Mesenchymal stem cell (in vitro differentiated cells and primary cell): ENCODE measurements at regions not wholly inside any gene's neighbourhood (a gene's known extent, or its start where the extent isn't known, plus 50 kb on each side); places are given as distances from the start of the nearest gene placed in this dataset.

Experiments used
- DNase-seq: peaks from one replicate; pipeline ENCODE4 v3.0.0-alpha.2; 2013
- H2AFZ ChIP-seq: one replicate; pipeline ENCODE4 v1.6.1; 2013; ENCODE audit warnings: low read depth, mild to moderate bottlenecking, control low read depth, inconsistent platforms, low read length, moderate library complexity
- H2AK5ac ChIP-seq: 2 replicates; pipeline ENCODE4 v1.6.1; 2013; ENCODE audit warnings: low read length, moderate library complexity, mild to moderate bottlenecking, inconsistent platforms; ENCODE audit not compliant: severe bottlenecking
- H2BK120ac ChIP-seq: one replicate; pipeline ENCODE4 v1.6.1; 2013; ENCODE audit warnings: low read depth, mild to moderate bottlenecking, inconsistent platforms, low read length, moderate library complexity
- H2BK12ac ChIP-seq, 2 experiments: one replicate each; pipeline ENCODE4 v1.6.1; 2013; ENCODE audit warnings: inconsistent platforms in 2 of 2, low read length in 2 of 2, mild to moderate bottlenecking in 2 of 2, moderate library complexity in 2 of 2, control low read depth in 1 of 2
- H2BK15ac ChIP-seq: one replicate; pipeline ENCODE4 v1.6.1; 2013; ENCODE audit warnings: mild to moderate bottlenecking, low read depth, inconsistent platforms; ENCODE audit not compliant: poor library complexity, severe bottlenecking
- H2BK5ac ChIP-seq: 2 replicates; pipeline ENCODE4 v1.6.1; 2013; ENCODE audit warnings: low read depth, mild to moderate bottlenecking, low read length, control low read depth, inconsistent platforms; ENCODE audit not compliant: poor library complexity, severe bottlenecking
- H3K14ac ChIP-seq, 2 experiments: one replicate each; pipeline ENCODE4 v1.6.1; 2013; ENCODE audit warnings: inconsistent platforms in 2 of 2, low read length in 2 of 2, control low read depth in 1 of 2, mild to moderate bottlenecking in 1 of 2, moderate library complexity in 1 of 2
- H3K18ac ChIP-seq, 2 experiments: one replicate each; pipeline ENCODE4 v1.6.1; 2013; ENCODE audit warnings: inconsistent platforms in 2 of 2, low read length in 2 of 2, control low read depth in 1 of 2, low read depth in 1 of 2, mild to moderate bottlenecking in 1 of 2
- H3K23ac ChIP-seq, 2 experiments: one replicate each; pipeline ENCODE4 v1.6.1; 2013; ENCODE audit warnings: inconsistent platforms in 2 of 2, low read length in 2 of 2, mild to moderate bottlenecking in 2 of 2, moderate library complexity in 2 of 2, control low read depth in 1 of 2
- H3K27ac ChIP-seq: 2 replicates; pipeline ENCODE4 v1.5.1; 2013; ENCODE audit warnings: mild to moderate bottlenecking, moderate library complexity, low read length, control low read depth, inconsistent platforms; ENCODE audit not compliant: poor library complexity, severe bottlenecking
- H3K27me3 ChIP-seq, 2 experiments: 2 replicates each; pipeline versions ENCODE4 v1.6.1 to v1.7.0; 2013; ENCODE audit warnings: low read length in 2 of 2, mild to moderate bottlenecking in 2 of 2, moderate library complexity in 2 of 2, control low read depth in 1 of 2, inconsistent platforms in 1 of 2; ENCODE audit not compliant: control insufficient read depth in 1 of 2, insufficient read depth in 1 of 2
- H3K36me3 ChIP-seq, 2 experiments: 2 replicates each; pipeline versions ENCODE4 v1.6.1 to v1.7.0; 2013; ENCODE audit warnings: low read length in 2 of 2, control low read depth in 1 of 2, inconsistent platforms in 1 of 2, low read depth in 1 of 2, mild to moderate bottlenecking in 1 of 2; ENCODE audit not compliant: insufficient read depth in 2 of 2, control insufficient read depth in 1 of 2
- H3K4ac ChIP-seq, 2 experiments: one replicate each; pipeline ENCODE4 v1.6.1; 2013; ENCODE audit warnings: inconsistent platforms in 2 of 2, low read length in 2 of 2, mild to moderate bottlenecking in 2 of 2, moderate library complexity in 2 of 2, control low read depth in 1 of 2, low read depth in 1 of 2
- H3K4me1 ChIP-seq: 2 replicates; pipeline ENCODE4 v1.6.1; 2013; ENCODE audit warnings: low read depth, low read length, control low read depth; ENCODE audit not compliant: control insufficient read depth, insufficient read depth
- H3K4me2 ChIP-seq: 2 replicates; pipeline ENCODE4 v1.6.1; 2013; ENCODE audit warnings: low read length, mild to moderate bottlenecking, inconsistent platforms; ENCODE audit not compliant: poor library complexity, severe bottlenecking
- H3K4me3 ChIP-seq, 2 experiments: 2 replicates each; pipeline versions ENCODE4 v1.5.1 to v1.7.0; 2013; ENCODE audit warnings: low read length in 2 of 2, mild to moderate bottlenecking in 2 of 2, control low read depth in 1 of 2, low read depth in 1 of 2; ENCODE audit not compliant: insufficient read depth in 1 of 2
- H3K79me1 ChIP-seq: replicated peaks from 2 replicates; pipeline ENCODE4 v1.6.1; 2013; ENCODE audit warnings: mild to moderate bottlenecking, control low read depth, low read length, inconsistent platforms; ENCODE audit not compliant: poor library complexity, severe bottlenecking
- H3K9ac ChIP-seq: 2 replicates; pipeline ENCODE4 v1.7.0; 2013; ENCODE audit warnings: mild to moderate bottlenecking, low read length, moderate library complexity
- H3K9me3 ChIP-seq: 2 replicates; pipeline ENCODE4 v1.7.0; 2013; ENCODE audit warnings: mild to moderate bottlenecking, low read length; ENCODE audit not compliant: control insufficient read depth
- H4K8ac ChIP-seq: one replicate; pipeline ENCODE4 v1.6.1; 2013; ENCODE audit warnings: inconsistent platforms, mild to moderate bottlenecking, low read length, moderate library complexity
- H4K91ac ChIP-seq: one replicate; pipeline ENCODE4 v1.6.1; 2013; ENCODE audit warnings: mild to moderate bottlenecking, low read length, inconsistent platforms
- WGBS: methylation state at CpG from one replicate; pipeline ENCODE4 v1.1.7; 2013; ENCODE audit warnings: mixed read lengths; 5-methylcytosine and 5-hydroxymethylcytosine counted together

DNA sequence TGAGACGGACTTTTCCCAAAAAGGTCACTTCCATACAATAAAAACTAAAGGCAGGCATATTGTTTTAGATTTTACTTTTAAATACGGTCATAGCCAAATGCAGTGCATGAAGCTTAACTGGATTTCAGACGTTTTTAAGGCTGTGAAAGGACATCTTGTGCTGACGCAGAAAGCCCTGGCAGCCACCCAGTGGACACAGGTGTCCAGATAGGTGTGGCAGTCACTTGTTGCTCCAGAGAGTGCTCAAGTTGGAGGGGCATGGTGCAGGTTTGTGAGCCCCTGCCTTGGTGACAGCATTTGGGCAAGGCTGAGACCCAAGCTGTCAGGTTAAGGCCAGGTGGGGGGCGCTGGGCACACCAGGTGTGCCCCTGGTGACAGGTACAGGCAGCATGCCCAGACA, 135.8 kb upstream of the TBL1X start:
- no peaks in the 10 kb centered on the region for H3K36me3 ChIP-seq
- 91% methylated on average over 3 of the region's 5 CpGs for WGBS
- no peak overlapping the region for H3K4me3 ChIP-seq
- DNase-seq: no peak
- peaks cover 5% of the 10 kb centered on the region for H3K4me1 ChIP-seq
- no peak overlapping the region for H2BK15ac ChIP-seq
- H3K27me3 ChIP-seq: peaks cover 0 to 4% of the 10 kb centered on the region in 2 experiments
- H2BK120ac ChIP-seq: no peak overlapping the region
- H3K9ac ChIP-seq: no peak overlapping the region
- H2BK5ac ChIP-seq: no peak overlapping the region
- no peak overlapping the region for H4K8ac ChIP-seq
- no peak overlapping the region for H3K27ac ChIP-seq
- H3K18ac ChIP-seq: no peak overlapping the region
- H2AFZ ChIP-seq: no peak overlapping the region
- no peak overlapping the region for H3K4me2 ChIP-seq
- no peak overlapping the region for H2AK5ac ChIP-seq
- H3K4ac ChIP-seq: no peak overlapping the region
- no peak overlapping the region for H3K14ac ChIP-seq
- no peaks in the 10 kb centered on the region for H3K9me3 ChIP-seq
- H3K79me1 ChIP-seq: no peaks in the 10 kb centered on the region
- no peak overlapping the region for H4K91ac ChIP-seq
- no peak overlapping the region for H3K23ac ChIP-seq
- H2BK12ac ChIP-seq: no peak overlapping the region

GRCh38 chrX:9330249-9330982, 134.4 kb upstream of the TBL1X start:
- Histone ChIP-seq H3K4me2 (no peak overlapping the region), H2BK12ac (no peak overlapping the region), H2AFZ (no peak overlapping the region), H3K23ac (no peak overlapping the region), H3K9me3 (no peaks in the 10 kb centered on the region), H2AK5ac (no peak overlapping the region), H3K18ac (no peak overlapping the region), H3K4me1 (peaks cover 12% of the 10 kb centered on the region), H3K36me3 (no peaks in the 10 kb centered on the region), H4K8ac (no peak overlapping the region), H4K91ac (no peak overlapping the region), H3K14ac (no peak overlapping the region), H2BK15ac (no peak overlapping the region), H3K79me1 (no peaks in the 10 kb centered on the region), H3K4ac (no peak overlapping the region), H2BK120ac (no peak overlapping the region), H3K27me3 (peaks cover 0 to 4% of the 10 kb centered on the region in 2 experiments), H3K9ac (no peak overlapping the region), H3K27ac (no peak overlapping the region), H2BK5ac (no peak overlapping the region), H3K4me3 (no peak overlapping the region)
- no peak for DNase-seq
- WGBS: 75% methylated on average over 5 of the region's 8 CpGs

GRCh38 chrX:9333873-9334560, 130.8 kb upstream of the TBL1X start:
- Histone ChIP-seq H3K9ac (no peak overlapping the region), H4K8ac (no peak overlapping the region), H2AFZ (no peak overlapping the region), H2BK12ac (no peak overlapping the region), H2BK15ac (no peak overlapping the region), H3K27me3 (peaks cover 0 to 4% of the 10 kb centered on the region in 2 experiments), H3K4me1 (peaks cover 10% of the 10 kb centered on the region), H3K4me2 (no peak overlapping the region), H3K9me3 (no peaks in the 10 kb centered on the region), H4K91ac (no peak overlapping the region), H3K14ac (no peak overlapping the region), H3K4ac (no peak overlapping the region), H3K79me1 (no peaks in the 10 kb centered on the region), H3K4me3 (no peak overlapping the region), H2BK120ac (no peak overlapping the region), H2BK5ac (no peak overlapping the region), H3K36me3 (no peaks in the 10 kb centered on the region), H3K18ac (no peak overlapping the region), H3K27ac (peak overlapping the region; percentile 19), H2AK5ac (no peak overlapping the region), H3K23ac (no peak overlapping the region)
- no peak for DNase-seq
- WGBS: 97% methylated on average over 8 of the region's 11 CpGs

DNA sequence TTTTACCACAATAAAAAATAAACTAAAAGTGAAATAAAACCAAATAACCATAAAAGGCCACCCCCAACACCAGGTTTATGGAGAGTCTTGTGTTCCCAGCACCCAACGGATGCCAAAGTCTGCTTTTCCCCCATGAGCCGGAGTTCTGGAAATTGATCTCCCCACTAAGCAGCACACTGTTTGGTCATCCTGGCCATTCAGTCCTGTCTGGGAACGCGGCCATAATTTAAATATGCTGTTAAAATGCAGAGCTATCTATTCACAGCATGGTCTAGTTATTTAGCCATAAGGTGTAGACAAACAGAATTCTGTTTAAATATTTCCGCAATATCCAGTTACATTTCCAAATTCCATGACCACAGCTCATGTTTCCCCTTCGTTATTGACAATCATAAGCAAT, 129.6 kb upstream of the TBL1X start:
- 96% methylated on average over 2 of the region's 6 CpGs for WGBS
- H3K4ac ChIP-seq: no peak overlapping the region
- no peaks in the 10 kb centered on the region for H3K9me3 ChIP-seq

More for the DNA sequence above, 129.6 kb upstream of the TBL1X start:
- Histone ChIP-seq H2AK5ac (no peak overlapping the region), H3K36me3 (no peaks in the 10 kb centered on the region), H2BK120ac (no peak overlapping the region), H2BK12ac (no peak overlapping the region), H3K79me1 (no peaks in the 10 kb centered on the region), H4K91ac (no peak overlapping the region), H3K14ac (no peak overlapping the region), H3K27ac (no peak overlapping the region), H2AFZ (no peak overlapping the region), H3K27me3 (peaks cover 0 to 4% of the 10 kb centered on the region in 2 experiments), H3K23ac (no peak overlapping the region), H4K8ac (no peak overlapping the region), H3K4me1 (peaks cover 10% of the 10 kb centered on the region), H2BK15ac (no peak overlapping the region), H3K4me3 (no peak overlapping the region), H3K9ac (no peak overlapping the region), H3K4me2 (no peak overlapping the region), H3K18ac (no peak overlapping the region), H2BK5ac (no peak overlapping the region)
- DNase-seq: no peak
